H9 (cell line): ENCODE measurements at regions not wholly inside any gene's neighbourhood (a gene's known extent, or its start where the extent isn't known, plus 50 kb on each side); places are given as distances from the start of the nearest gene placed in this dataset.
"Not testable (repeated sequence)": the region's sequence is repeated elsewhere in the genome, so short reads cannot be mapped to it uniquely, and the experiment has no call there.

Source experiments
- DNase-seq: peaks from one replicate; pipeline ENCODE4 v3.0.0-alpha.2; 2017
- H2AFZ ChIP-seq: one replicate; pipeline ENCODE4 v1.6.1; 2013; ENCODE audit warnings: mild to moderate bottlenecking, low read length, control low read depth, moderate library complexity
- H2AK5ac ChIP-seq: 2 replicates; pipeline ENCODE4 v1.6.1; 2013; ENCODE audit warnings: low read length, control low read depth, mixed read lengths; ENCODE audit not compliant: insufficient read length
- H2BK120ac ChIP-seq: one replicate; pipeline ENCODE4 v1.6.1; 2013; ENCODE audit warnings: low read depth, mild to moderate bottlenecking, low read length, control low read depth, inconsistent platforms; ENCODE audit not compliant: poor library complexity, severe bottlenecking
- H2BK12ac ChIP-seq: 2 replicates; pipeline ENCODE4 v1.6.1; 2013; ENCODE audit warnings: low read length, control low read depth, mixed read lengths, low read depth; ENCODE audit not compliant: insufficient read length
- H2BK15ac ChIP-seq: 2 replicates; pipeline ENCODE4 v1.6.1; 2013; ENCODE audit warnings: low read depth, low read length, control low read depth
- H2BK20ac ChIP-seq: one replicate; pipeline ENCODE4 v1.6.1; 2013; ENCODE audit warnings: low read depth, mild to moderate bottlenecking, low read length, control low read depth, inconsistent platforms; ENCODE audit not compliant: poor library complexity, severe bottlenecking
- H2BK5ac ChIP-seq: 2 replicates; pipeline ENCODE4 v1.6.1; 2013; ENCODE audit warnings: low read length, control low read depth, mixed read lengths; ENCODE audit not compliant: insufficient read length
- H3K14ac ChIP-seq: 2 replicates; pipeline ENCODE4 v1.6.1; 2013; ENCODE audit warnings: low read length, control low read depth; ENCODE audit not compliant: insufficient read depth
- H3K18ac ChIP-seq: 2 replicates; pipeline ENCODE4 v1.6.1; 2013; ENCODE audit warnings: low read depth, mild to moderate bottlenecking, mixed read lengths, low read length, control low read depth; ENCODE audit not compliant: insufficient read length
- H3K23ac ChIP-seq: 2 replicates; pipeline ENCODE4 v1.6.1; 2013; ENCODE audit warnings: low read length, control low read depth, mixed read lengths, low read depth; ENCODE audit not compliant: insufficient read length
- H3K23me2 ChIP-seq: 2 replicates; pipeline ENCODE4 v1.6.1; 2013; ENCODE audit warnings: low read depth, mild to moderate bottlenecking, mixed read lengths, low read length, control low read depth; ENCODE audit not compliant: insufficient read length, poor library complexity, severe bottlenecking
- H3K27ac ChIP-seq: 2 replicates; pipeline ENCODE4 v1.5.1; 2013; ENCODE audit warnings: low read length, control low read depth, mixed read lengths, low read depth; ENCODE audit not compliant: insufficient read length
- H3K27me3 ChIP-seq: 2 replicates; pipeline ENCODE4 v1.6.1; 2013; ENCODE audit warnings: low read length, control low read depth, inconsistent platforms; ENCODE audit not compliant: insufficient read depth
- H3K4ac ChIP-seq: 2 replicates; pipeline ENCODE4 v1.6.1; 2013; ENCODE audit warnings: low read depth, mild to moderate bottlenecking, control low read depth, inconsistent platforms, low read length, moderate library complexity
- H3K4me1 ChIP-seq: 2 replicates; pipeline ENCODE4 v1.6.1; 2013; ENCODE audit warnings: low read length, control low read depth, inconsistent platforms; ENCODE audit not compliant: insufficient read depth
- H3K4me2 ChIP-seq: 2 replicates; pipeline ENCODE4 v1.6.1; 2013; ENCODE audit warnings: low read length, control low read depth, mixed read lengths; ENCODE audit not compliant: insufficient read length, insufficient read depth
- H3K56ac ChIP-seq: 2 replicates; pipeline ENCODE4 v1.6.1; 2013; ENCODE audit warnings: low read depth, mild to moderate bottlenecking, mixed read lengths, low read length, control low read depth; ENCODE audit not compliant: insufficient read length
- H3K79me1 ChIP-seq: 2 replicates; pipeline ENCODE4 v1.6.1; 2013; ENCODE audit warnings: low read depth, mild to moderate bottlenecking, moderate library complexity, low read length, control low read depth, inconsistent platforms; ENCODE audit not compliant: insufficient read depth, poor library complexity, severe bottlenecking
- H3K79me2 ChIP-seq: 2 replicates; pipeline ENCODE4 v1.6.1; 2013; ENCODE audit warnings: low read length, control low read depth, inconsistent platforms; ENCODE audit not compliant: insufficient read depth
- H3K9ac ChIP-seq: 2 replicates; pipeline ENCODE4 v1.6.1; 2013; ENCODE audit warnings: low read length, control low read depth, mixed read lengths; ENCODE audit not compliant: insufficient read length; ENCODE audit errors: extremely low read depth
- H3K9me3 ChIP-seq: one replicate; pipeline ENCODE4 v1.6.1; 2013; ENCODE audit warnings: low read depth, low read length, inconsistent platforms; ENCODE audit not compliant: control insufficient read depth
- H3T11ph ChIP-seq: one replicate; pipeline ENCODE4 v1.6.1; 2013; ENCODE audit warnings: mild to moderate bottlenecking, low read length, control low read depth, inconsistent platforms
- H4K20me1 ChIP-seq: one replicate; pipeline ENCODE4 v1.6.1; 2013; ENCODE audit not compliant: control insufficient read depth, insufficient read length, insufficient read depth
- H4K5ac ChIP-seq: 2 replicates; pipeline ENCODE4 v1.6.1; 2013; ENCODE audit warnings: low read depth, mild to moderate bottlenecking, mixed read lengths, low read length, control low read depth; ENCODE audit not compliant: insufficient read length
- H4K8ac ChIP-seq: replicated peaks from 2 replicates; pipeline ENCODE4 v1.6.1; 2013; ENCODE audit warnings: low read length, control low read depth, mixed read lengths, low read depth; ENCODE audit not compliant: insufficient read length
- H4K91ac ChIP-seq: 2 replicates; pipeline ENCODE4 v1.6.1; 2013; ENCODE audit warnings: low read depth, mild to moderate bottlenecking, moderate library complexity, mixed read lengths, low read length, control low read depth; ENCODE audit not compliant: insufficient read length
- H3K27ac Mint-ChIP-seq, 3 experiments: 2 replicates in 2 of 3; 3 replicates in 1 of 3; pipeline ENCODE4 v1.8.0; 2020 to 2021; ENCODE audit warnings: mixed read lengths in 3 of 3, mild to moderate bottlenecking in 1 of 3, moderate library complexity in 1 of 3
- H3K27me3 Mint-ChIP-seq: 2 replicates; pipeline ENCODE4 v1.8.0; 2021; ENCODE audit warnings: low read depth, mild to moderate bottlenecking, moderate library complexity, mixed read lengths
- H3K36me3 Mint-ChIP-seq, 3 experiments: 2 replicates in 2 of 3; 3 replicates in 1 of 3; pipeline ENCODE4 v1.8.0; 2020 to 2021; ENCODE audit warnings: low read depth in 3 of 3, mixed read lengths in 3 of 3; ENCODE audit not compliant: insufficient read depth in 1 of 3
- H3K4me1 Mint-ChIP-seq, 2 experiments: 2 replicates each; pipeline ENCODE4 v1.8.0; 2020; ENCODE audit warnings: mixed read lengths in 2 of 2
- H3K4me3 Mint-ChIP-seq, 2 experiments: 2 replicates in 1 of 2; 3 replicates in 1 of 2; pipeline ENCODE4 v1.8.0; 2020 to 2021; ENCODE audit warnings: mild to moderate bottlenecking in 2 of 2, mixed read lengths in 2 of 2, moderate library complexity in 1 of 2
- H3K9me3 Mint-ChIP-seq, 2 experiments: 2 replicates in 1 of 2; 3 replicates in 1 of 2; pipeline ENCODE4 v1.8.0; 2020; ENCODE audit warnings: mild to moderate bottlenecking in 2 of 2, mixed read lengths in 2 of 2, moderate library complexity in 1 of 2
- CTCF ChIP-seq: fragments of 200-600 bp; sonication (generic); conservative IDR thresholded peaks from 3 replicates; pipeline ENCODE4 v1.8.0; 2021; ENCODE audit warnings: antibody characterized with exemption, mild to moderate bottlenecking
- WGBS: extraction: QIAGEN DNeasy Blood & Tissue Kit; methylation state at CpG from one replicate; pipeline ENCODE4 v1.1.7; 2013; ENCODE audit warnings: missing lambda C conversion rate, low lambda C conversion rate, mixed read lengths; ENCODE audit not compliant: insufficient read length; ENCODE audit errors: extremely low coverage; 5-methylcytosine and 5-hydroxymethylcytosine counted together

GRCh38 chr5:53303105-53303504, 177.3 kb upstream of the FST start:
- no peaks in the 10 kb centered on the region for H3K27me3 Mint-ChIP-seq
- no peak overlapping the region for H3K4me3 Mint-ChIP-seq
- no peak overlapping the region for H2BK5ac ChIP-seq

GRCh38 chr5:53305316-53305715, 175.1 kb upstream of the FST start:
- H3K27ac Mint-ChIP-seq, H3K27me3 ChIP-seq: not testable (repeated sequence)

More at GRCh38 chr5:53303105-53303504, 177.3 kb upstream of the FST start:
- Mint-ChIP-seq H3K27ac (no peak overlapping the region), H3K4me1 (no peaks in the 10 kb centered on the region), H3K9me3 (peaks cover 13 to 14% of the 10 kb centered on the region in 2 experiments; a peak in 4 of 5 replicates), H3K36me3 (peaks cover 0 to 4% (median 0%) of the 10 kb centered on the region in 3 experiments; a peak in 4 of 7 replicates)
- TF ChIP-seq CTCF, result no peak
- Histone ChIP-seq H3K27ac (no peak overlapping the region), H4K20me1 (no peaks in the 10 kb centered on the region), H2BK12ac (no peak overlapping the region), H2AFZ (no peak overlapping the region), H3K23ac (no peak overlapping the region), H2AK5ac (no peak overlapping the region), H3K9ac (no peak overlapping the region), H3K79me1 (no peaks in the 10 kb centered on the region), H3K4ac (no peak overlapping the region), H3T11ph (no peak overlapping the region), H2BK20ac (no peak overlapping the region), H2BK15ac (no peak overlapping the region), H4K5ac (no peak overlapping the region), H3K27me3 (no peaks in the 10 kb centered on the region), H3K56ac (no peak overlapping the region), H3K9me3 (no peaks in the 10 kb centered on the region), H3K4me1 (no peaks in the 10 kb centered on the region), H3K4me2 (no peak overlapping the region), H3K18ac (no peak overlapping the region), H3K14ac (no peak overlapping the region), H3K79me2 (no peaks in the 10 kb centered on the region), H3K23me2 (no peaks in the 10 kb centered on the region), H2BK120ac (no peak overlapping the region), H4K8ac (no peak overlapping the region), H4K91ac (no peak overlapping the region)
- no peak for DNase-seq
- WGBS, result no CpG with 5 or more reads among the region's 1 CpG

More at GRCh38 chr5:53305316-53305715, 175.1 kb upstream of the FST start:
- not testable (repeated sequence) for H2AFZ ChIP-seq, H2BK5ac ChIP-seq, H2BK120ac ChIP-seq, H3K4me2 ChIP-seq, H3K36me3 Mint-ChIP-seq, H2AK5ac ChIP-seq, H4K5ac ChIP-seq, H3K79me2 ChIP-seq, H3K4me1 ChIP-seq, H3K9me3 ChIP-seq, H3T11ph ChIP-seq, H3K4me1 Mint-ChIP-seq, H4K8ac ChIP-seq, H3K18ac ChIP-seq, H3K4me3 Mint-ChIP-seq, H3K27ac ChIP-seq, H3K4ac ChIP-seq, H4K20me1 ChIP-seq, H3K56ac ChIP-seq, H3K23me2 ChIP-seq, H3K9ac ChIP-seq, H3K27me3 Mint-ChIP-seq, H2BK20ac ChIP-seq, H2BK15ac ChIP-seq, H3K14ac ChIP-seq, H3K23ac ChIP-seq, DNase-seq, H2BK12ac ChIP-seq, H3K79me1 ChIP-seq, H4K91ac ChIP-seq
- H3K9me3 Mint-ChIP-seq, result peaks cover 20 to 21% of the 10 kb centered on the region in 2 experiments
- no CpG with 5 or more reads among the region's 1 CpG for WGBS
